GM12878 (cell line): ENCODE measurements at regions not wholly inside any gene's neighbourhood (a gene's known extent, or its start where the extent isn't known, plus 50 kb on each side); places are given as distances from the start of the nearest gene placed in this dataset.

Experiments used
- ATAC-seq: fragments of 200-7000 bp; cut with Tn5 transposase; 3 replicates; pipeline ENCODE4 v1.9.1; 2020; ENCODE audit warnings: mild to moderate bottlenecking, moderate library complexity
- BruUV-seq: library from RNA; stranded (reverse); fragments of 400-500 nt; replicated peaks from 2 replicates; lab custom pipeline; 2021; lab: Mats Ljungman, UMichigan
- CTCF ChIA-PET: fragments of 300-600 bp; sonication (Branson Sonifier 250); formaldehyde crosslinking; extraction: SDS; loops from one replicate; lab custom pipeline; 2021; ENCODE audit warnings: inconsistent platforms; lab: Yijun Ruan, JAX
- POLR2A ChIA-PET: fragments of 350-600 bp; formaldehyde crosslinking; extraction: SDS; loops from one replicate; lab custom pipeline; 2021; ENCODE audit warnings: inconsistent platforms; lab: Charles Lee
- RAD21 ChIA-PET: fragments of 300-600 bp; sonication (Branson Sonifier 250); formaldehyde crosslinking; loops from one replicate; lab custom pipeline; 2023; ENCODE audit warnings: antibody characterized with exemption; ENCODE audit not compliant: unreplicated experiment; lab: Charles Lee
- SMC1A ChIA-PET: fragments of 300-600 bp; sonication (Branson Sonifier 250); formaldehyde crosslinking; loops from one replicate; lab custom pipeline; 2023; ENCODE audit not compliant: unreplicated experiment, uncharacterized antibody; lab: Charles Lee
- DNase-seq: peaks from one replicate; pipeline ENCODE4 v3.0.0-alpha.2; 2011; ENCODE audit warnings: low read depth, low spot score
- FAIRE-seq: peaks from 3 replicates; lab custom pipeline; 2011; peaks lifted over from hg19 to GRCh38; lab: Jason Lieb, UNC
- H2AFZ ChIP-seq: 2 replicates; pipeline ENCODE4 v1.6.0; 2011; ENCODE audit warnings: low read depth, low read length, control low read depth; ENCODE audit not compliant: control insufficient read depth
- H3K27ac ChIP-seq: 2 replicates; pipeline ENCODE4 v1.5.1; 2011; ENCODE audit warnings: control low read depth; ENCODE audit not compliant: control insufficient read depth, insufficient read depth
- H3K27me3 ChIP-seq, 2 experiments: replicated peaks in 1 of 2; 2 replicates each; pipeline versions ENCODE4 v1.6.0 to v1.6.1; 2011; ENCODE audit warnings: low read length in 1 of 2; ENCODE audit not compliant: control insufficient read depth in 2 of 2, insufficient read depth in 2 of 2
- H3K36me3 ChIP-seq, 2 experiments: 2 replicates each; pipeline ENCODE4 v1.5.1; 2011; ENCODE audit warnings: low read length in 1 of 2; ENCODE audit not compliant: control insufficient read depth in 2 of 2, insufficient read depth in 2 of 2
- H3K4me1 ChIP-seq: 2 replicates; pipeline ENCODE4 v1.6.1; 2011; ENCODE audit warnings: mild to moderate bottlenecking, low read length, moderate library complexity, mixed read lengths; ENCODE audit not compliant: control insufficient read depth, insufficient read depth
- H3K4me2 ChIP-seq: 2 replicates; pipeline ENCODE4 v1.6.0; 2011; ENCODE audit warnings: control low read depth; ENCODE audit not compliant: control insufficient read depth, insufficient read depth
- H3K4me3 ChIP-seq: fragments of 200-600 bp; sonication (generic); 2 replicates; pipeline ENCODE4 v1.5.1; 2016
- H3K79me2 ChIP-seq: 2 replicates; pipeline ENCODE4 v1.6.0; 2011; ENCODE audit warnings: low read length; ENCODE audit not compliant: control insufficient read depth, insufficient read depth
- H3K9ac ChIP-seq: 2 replicates; pipeline ENCODE4 v1.8.0; 2011; ENCODE audit warnings: low read length, control low read depth, mixed read lengths; ENCODE audit not compliant: control insufficient read depth, insufficient read depth
- H3K9me3 ChIP-seq: replicated peaks from 3 replicates; pipeline ENCODE4 v1.5.1; 2011; ENCODE audit warnings: mild to moderate bottlenecking, low read length; ENCODE audit not compliant: control insufficient read depth, insufficient read depth
- H4K20me1 ChIP-seq: 2 replicates; pipeline ENCODE4 v1.6.0; 2011; ENCODE audit not compliant: control insufficient read depth, insufficient read depth
- BCL11A ChIP-seq: IDR thresholded peaks from 2 replicates; pipeline ENCODE4 v1.6.1; 2011; ENCODE audit warnings: low read depth, low read length
- HDAC2 ChIP-seq: fragments of 200-600 bp; sonication (generic); IDR thresholded peaks from 2 replicates; pipeline ENCODE4 v1.6.1; 2017
- IKZF2 ChIP-seq, 2 experiments: fragments of 450-650 bp; IDR thresholded peaks; 2 replicates each; pipeline ENCODE4 v1.6.1; 2017; ENCODE audit warnings: mild to moderate bottlenecking in 2 of 2, moderate library complexity in 2 of 2
- NR2C1 ChIP-seq: fragments of 450-650 bp; IDR thresholded peaks from 2 replicates; pipeline ENCODE4 v1.6.1; 2017; ENCODE audit warnings: antibody characterized with exemption, mild to moderate bottlenecking, moderate library complexity
- PAX5 ChIP-seq: IDR thresholded peaks from 2 replicates; pipeline ENCODE4 v1.6.1; 2011; ENCODE audit warnings: low read depth, low read length, borderline replicate concordance
- PML ChIP-seq: IDR thresholded peaks from 2 replicates; pipeline ENCODE4 v1.6.1; 2012; ENCODE audit warnings: low read length, inconsistent platforms
- RBBP5 ChIP-seq: fragments of 200-600 bp; sonication (generic); conservative IDR thresholded peaks from 2 replicates; pipeline ENCODE4 v1.6.1; 2016
- RCOR1 ChIP-seq: conservative IDR thresholded peaks from 2 replicates; pipeline ENCODE4 v1.6.1; 2012; ENCODE audit warnings: low read depth, low read length, improper control_type of control experiment
- SIX5 ChIP-seq: IDR thresholded peaks from 2 replicates; pipeline ENCODE4 v1.6.1; 2011; ENCODE audit warnings: mild to moderate bottlenecking, low read depth, low read length, moderate library complexity; ENCODE audit not compliant: severe bottlenecking
- SMC3 ChIP-seq: IDR thresholded peaks from 2 replicates; pipeline ENCODE4 v1.6.1; 2011; ENCODE audit warnings: low read length, improper control_type of control experiment, borderline replicate concordance
- SRF ChIP-seq, 2 experiments: IDR thresholded peaks; 2 replicates each; pipeline ENCODE4 v1.6.1; 2011; ENCODE audit warnings: low read depth in 2 of 2, low read length in 2 of 2, mild to moderate bottlenecking in 1 of 2, moderate library complexity in 1 of 2
- ZNF24 ChIP-seq: fragments of 450-650 bp; IDR thresholded peaks from 2 replicates; pipeline ENCODE4 v1.6.1; 2017; ENCODE audit warnings: antibody characterized with exemption, mild to moderate bottlenecking
- WGBS: methylation state at CpG from one replicate; pipeline ENCODE4 v1.1.6; 2016; ENCODE audit warnings: low lambda C conversion rate; ENCODE audit not compliant: insufficient replicate concordance, insufficient coverage; ENCODE audit errors: missing lambda C conversion rate; 5-methylcytosine and 5-hydroxymethylcytosine counted together
- in situ Hi-C: fragments of 300-500 bp; cut with MboI; formaldehyde crosslinking; loops from 9 replicates; pipeline ENCODE4 v1.14.3; 2018; ENCODE audit warnings: mixed read lengths
- intact Hi-C: fragments of 100-400 bp; cut with micrococcal nuclease; formaldehyde crosslinking; loops from one replicate; pipeline ENCODE4 v1.14.2; 2022; ENCODE audit not compliant: unreplicated experiment
- TF ChIP-seq, protein P1 (sequence below): fragments of 450-650 bp; IDR thresholded peaks from 2 replicates; pipeline ENCODE4 v1.6.1; 2014; ENCODE audit warnings: mild to moderate bottlenecking
- TF ChIP-seq, protein P2 (sequence below): IDR thresholded peaks from 2 replicates; pipeline ENCODE4 v1.6.1; 2012; ENCODE audit warnings: mild to moderate bottlenecking, low read depth, low read length

DNA sequence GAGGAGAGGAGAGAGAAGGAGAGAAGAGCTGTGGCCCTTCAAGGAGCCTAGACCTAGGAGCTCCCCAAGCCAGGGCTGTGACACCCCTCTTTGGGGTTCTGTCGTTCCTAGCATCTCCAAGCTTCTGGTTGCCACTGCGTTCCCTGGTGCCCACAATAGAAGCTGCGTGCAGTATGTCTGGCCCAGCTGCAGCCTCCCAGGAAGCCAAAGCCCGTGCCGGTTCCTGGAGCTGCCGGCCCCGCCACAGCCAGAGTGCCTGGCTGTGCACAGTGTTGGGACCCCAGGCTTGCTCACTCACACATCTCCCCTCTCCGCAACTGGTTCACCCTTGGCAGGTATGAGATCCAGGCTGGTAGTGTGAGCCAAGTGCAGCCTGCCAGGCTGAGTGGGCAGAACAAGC, 367.7 kb upstream of the MC4R start:
- Histone ChIP-seq H3K4me3 (no peak overlapping the region), H2AFZ (no peak overlapping the region), H3K27ac (no peak overlapping the region), H3K9me3 (no peaks in the 10 kb centered on the region), H3K27me3 (no peaks in the 10 kb centered on the region), H3K9ac (no peak overlapping the region), H3K36me3 (no peaks in the 10 kb centered on the region), H3K79me2 (no peaks in the 10 kb centered on the region), H3K4me1 (no peaks in the 10 kb centered on the region), H3K4me2 (no peak overlapping the region), H4K20me1 (no peaks in the 10 kb centered on the region)
- no peak for DNase-seq
- POLR2A ChIA-PET: interaction anchor here (1.0 kb wide), 1 partner anchor 9 kb away, joined by 3 read pairs; no protein-coding TSS in a partner anchor
- WGBS: 58% methylated on average over 7 of the region's 8 CpGs
- CTCF ChIA-PET: no interaction called here
- RAD21 ChIA-PET: no interaction called here
- FAIRE-seq: no peak
- in situ Hi-C loops (no loop called here), intact Hi-C loops (no loop called here)
- TF ChIP-seq BCL11A (no peak), SRF (IDR thresholded peaks at IDR 0.05; ENCODE audit: low read depth in 2 of 2, low read length in 2 of 2) (no peak), RBBP5 (no peak), PAX5 (no peak), RCOR1 (no peak), SMC3 (no peak), IKZF2 (IDR thresholded peaks at IDR 0.05) (no peak), SIX5 (no peak), PML (no peak), NR2C1 (no peak), ZNF24 (no peak), HDAC2 (no peak)
- TF ChIP-seq, protein P1, sequence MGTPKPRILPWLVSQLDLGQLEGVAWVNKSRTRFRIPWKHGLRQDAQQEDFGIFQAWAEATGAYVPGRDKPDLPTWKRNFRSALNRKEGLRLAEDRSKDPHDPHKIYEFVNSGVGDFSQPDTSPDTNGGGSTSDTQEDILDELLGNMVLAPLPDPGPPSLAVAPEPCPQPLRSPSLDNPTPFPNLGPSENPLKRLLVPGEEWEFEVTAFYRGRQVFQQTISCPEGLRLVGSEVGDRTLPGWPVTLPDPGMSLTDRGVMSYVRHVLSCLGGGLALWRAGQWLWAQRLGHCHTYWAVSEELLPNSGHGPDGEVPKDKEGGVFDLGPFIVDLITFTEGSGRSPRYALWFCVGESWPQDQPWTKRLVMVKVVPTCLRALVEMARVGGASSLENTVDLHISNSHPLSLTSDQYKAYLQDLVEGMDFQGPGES: no peak
- TF ChIP-seq, protein P2, sequence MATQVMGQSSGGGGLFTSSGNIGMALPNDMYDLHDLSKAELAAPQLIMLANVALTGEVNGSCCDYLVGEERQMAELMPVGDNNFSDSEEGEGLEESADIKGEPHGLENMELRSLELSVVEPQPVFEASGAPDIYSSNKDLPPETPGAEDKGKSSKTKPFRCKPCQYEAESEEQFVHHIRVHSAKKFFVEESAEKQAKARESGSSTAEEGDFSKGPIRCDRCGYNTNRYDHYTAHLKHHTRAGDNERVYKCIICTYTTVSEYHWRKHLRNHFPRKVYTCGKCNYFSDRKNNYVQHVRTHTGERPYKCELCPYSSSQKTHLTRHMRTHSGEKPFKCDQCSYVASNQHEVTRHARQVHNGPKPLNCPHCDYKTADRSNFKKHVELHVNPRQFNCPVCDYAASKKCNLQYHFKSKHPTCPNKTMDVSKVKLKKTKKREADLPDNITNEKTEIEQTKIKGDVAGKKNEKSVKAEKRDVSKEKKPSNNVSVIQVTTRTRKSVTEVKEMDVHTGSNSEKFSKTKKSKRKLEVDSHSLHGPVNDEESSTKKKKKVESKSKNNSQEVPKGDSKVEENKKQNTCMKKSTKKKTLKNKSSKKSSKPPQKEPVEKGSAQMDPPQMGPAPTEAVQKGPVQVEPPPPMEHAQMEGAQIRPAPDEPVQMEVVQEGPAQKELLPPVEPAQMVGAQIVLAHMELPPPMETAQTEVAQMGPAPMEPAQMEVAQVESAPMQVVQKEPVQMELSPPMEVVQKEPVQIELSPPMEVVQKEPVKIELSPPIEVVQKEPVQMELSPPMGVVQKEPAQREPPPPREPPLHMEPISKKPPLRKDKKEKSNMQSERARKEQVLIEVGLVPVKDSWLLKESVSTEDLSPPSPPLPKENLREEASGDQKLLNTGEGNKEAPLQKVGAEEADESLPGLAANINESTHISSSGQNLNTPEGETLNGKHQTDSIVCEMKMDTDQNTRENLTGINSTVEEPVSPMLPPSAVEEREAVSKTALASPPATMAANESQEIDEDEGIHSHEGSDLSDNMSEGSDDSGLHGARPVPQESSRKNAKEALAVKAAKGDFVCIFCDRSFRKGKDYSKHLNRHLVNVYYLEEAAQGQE: no peak
- ATAC-seq: no peak
- no TSS peak for BruUV-seq
- SMC1A ChIA-PET: no interaction called here
